IMR-90 (cell line): ENCODE measurements at regions not wholly inside any gene's neighbourhood (a gene's known extent, or its start where the extent isn't known, plus 50 kb on each side); places are given as distances from the start of the nearest gene placed in this dataset.

Experiments
- ATAC-seq: fragments of 200-7000 bp; cut with Tn5 transposase; 2 replicates; pipeline ENCODE4 v1.9.1; 2020; ENCODE audit warnings: low read depth, mild to moderate bottlenecking, moderate library complexity
- BruUV-seq: library from RNA; stranded (reverse); fragments of 400-500 nt; replicated peaks from 2 replicates; lab custom pipeline; 2021; lab: Mats Ljungman, UMichigan
- CTCF ChIA-PET: fragments of 300-600 bp; formaldehyde crosslinking; extraction: SDS; loops from one replicate; lab custom pipeline; 2021; ENCODE audit warnings: antibody characterized with exemption; lab: Yijun Ruan, JAX
- POLR2A ChIA-PET: fragments of 300-600 bp; sonication (Branson Sonifier 250); formaldehyde crosslinking; loops from one replicate; lab custom pipeline; 2022; ENCODE audit warnings: antibody characterized with exemption; ENCODE audit not compliant: unreplicated experiment; lab: Charles Lee
- DNase-seq: peaks from one replicate; pipeline ENCODE4 v3.0.0; 2013
- H2AFZ ChIP-seq: replicated peaks from 2 replicates; pipeline ENCODE3; 2013; ENCODE audit warnings: low read length, mild to moderate bottlenecking; ENCODE audit not compliant: poor library complexity
- H2AK5ac ChIP-seq: 2 replicates; pipeline ENCODE4 v1.6.1; 2013; ENCODE audit warnings: low read depth, low read length, inconsistent platforms
- H2AK9ac ChIP-seq: replicated peaks from 2 replicates; pipeline ENCODE3; 2013; ENCODE audit warnings: mild to moderate bottlenecking, low read depth, low read length, moderate library complexity; ENCODE audit not compliant: poor library complexity
- H2BK120ac ChIP-seq: 2 replicates; pipeline ENCODE4 v1.6.1; 2013; ENCODE audit warnings: low read depth, low read length, inconsistent platforms
- H2BK15ac ChIP-seq: 3 replicates; pipeline ENCODE4 v1.6.1; 2013; ENCODE audit warnings: low read depth, low read length, inconsistent platforms
- H2BK20ac ChIP-seq: 2 replicates; pipeline ENCODE4 v1.6.1; 2013; ENCODE audit warnings: low read depth, mild to moderate bottlenecking, inconsistent platforms, low read length, moderate library complexity
- H2BK5ac ChIP-seq: 2 replicates; pipeline ENCODE4 v1.6.1; 2013; ENCODE audit warnings: mild to moderate bottlenecking, low read depth, low read length, inconsistent platforms; ENCODE audit not compliant: poor library complexity, severe bottlenecking
- H3K14ac ChIP-seq: replicated peaks from 2 replicates; pipeline ENCODE4 v1.6.1; 2013; ENCODE audit warnings: low read depth, low read length, inconsistent platforms
- H3K18ac ChIP-seq: 2 replicates; pipeline ENCODE4 v1.6.1; 2013; ENCODE audit warnings: low read depth, low read length, control low read depth
- H3K23ac ChIP-seq: 2 replicates; pipeline ENCODE4 v1.6.1; 2013; ENCODE audit warnings: low read depth, low read length, inconsistent platforms
- H3K27ac ChIP-seq: 2 replicates; pipeline ENCODE4 v1.5.1; 2013; ENCODE audit warnings: mild to moderate bottlenecking, control low read depth, low read length; ENCODE audit not compliant: insufficient read depth
- H3K27me3 ChIP-seq: 2 replicates; pipeline ENCODE4 v1.6.1; 2013; ENCODE audit warnings: low read length; ENCODE audit not compliant: control insufficient read depth, insufficient read depth
- H3K36me3 ChIP-seq: 2 replicates; pipeline ENCODE4 v1.6.1; 2013; ENCODE audit warnings: low read length, mixed read lengths; ENCODE audit not compliant: control insufficient read depth, insufficient read depth
- H3K4ac ChIP-seq: 2 replicates; pipeline ENCODE4 v1.6.1; 2013; ENCODE audit warnings: low read depth, low read length, inconsistent platforms
- H3K4me1 ChIP-seq: 2 replicates; pipeline ENCODE4 v1.6.1; 2013; ENCODE audit warnings: low read length, mixed read lengths; ENCODE audit not compliant: control insufficient read depth, insufficient read depth
- H3K4me2 ChIP-seq: 2 replicates; pipeline ENCODE4 v1.6.1; 2013; ENCODE audit warnings: low read depth, mild to moderate bottlenecking, control low read depth, low read length, moderate library complexity
- H3K4me3 ChIP-seq: 2 replicates; pipeline ENCODE4 v1.5.1; 2013; ENCODE audit warnings: low read depth, mild to moderate bottlenecking, control low read depth, low read length, moderate library complexity; ENCODE audit not compliant: insufficient read depth
- H3K56ac ChIP-seq: 2 replicates; pipeline ENCODE4 v1.6.1; 2013; ENCODE audit warnings: low read length, inconsistent platforms; ENCODE audit not compliant: insufficient read depth; ENCODE audit errors: extremely low read depth
- H3K79me1 ChIP-seq, 2 experiments: 2 replicates each; pipeline ENCODE4 v1.6.1; 2013; ENCODE audit warnings: low read length in 2 of 2, inconsistent platforms in 1 of 2, low read depth in 1 of 2
- H3K9ac ChIP-seq: 2 replicates; pipeline ENCODE4 v1.6.1; 2013; ENCODE audit warnings: low read depth, low read length, control low read depth
- H3K9me1 ChIP-seq: 2 replicates; pipeline ENCODE4 v1.6.1; 2013; ENCODE audit warnings: low read length, inconsistent platforms; ENCODE audit not compliant: insufficient read depth
- H3K9me3 ChIP-seq: 2 replicates; pipeline ENCODE4 v1.6.1; 2013; ENCODE audit warnings: low read length; ENCODE audit not compliant: control insufficient read depth, insufficient read depth
- H4K20me1 ChIP-seq: 2 replicates; pipeline ENCODE4 v1.6.1; 2013; ENCODE audit warnings: low read length, inconsistent platforms; ENCODE audit not compliant: insufficient read depth
- H4K5ac ChIP-seq: 2 replicates; pipeline ENCODE4 v1.6.1; 2013; ENCODE audit warnings: mild to moderate bottlenecking, low read depth, low read length, control low read depth
- H4K8ac ChIP-seq, 2 experiments: 2 replicates each; pipeline ENCODE4 v1.6.1; 2013; ENCODE audit warnings: low read depth in 2 of 2, low read length in 2 of 2, control low read depth in 1 of 2, inconsistent platforms in 1 of 2
- H4K91ac ChIP-seq: 2 replicates; pipeline ENCODE4 v1.6.1; 2013; ENCODE audit warnings: low read depth, low read length, inconsistent platforms; ENCODE audit not compliant: insufficient read depth
- BHLHE40 ChIP-seq: fragments of 150-350 bp; IDR thresholded peaks from 2 replicates; pipeline ENCODE4 v1.6.1; 2016; ENCODE audit warnings: mild to moderate bottlenecking, low read depth, low read length
- CEBPB ChIP-seq: IDR thresholded peaks from 2 replicates; pipeline ENCODE4 v1.6.1; 2012; ENCODE audit warnings: low read depth, low read length, improper control_type of control experiment
- CTCF ChIP-seq: conservative IDR thresholded peaks from 2 replicates; pipeline ENCODE4 v1.5.1; 2012; ENCODE audit warnings: mild to moderate bottlenecking, low read depth, low read length, improper control_type of control experiment
- FOS ChIP-seq: fragments of 150-350 bp; IDR thresholded peaks from 2 replicates; pipeline ENCODE4 v1.6.1; 2016; ENCODE audit warnings: low read depth, low read length
- MAFK ChIP-seq: IDR thresholded peaks from 2 replicates; pipeline ENCODE4 v1.6.1; 2012; ENCODE audit warnings: low read depth, low read length, improper control_type of control experiment
- MXI1 ChIP-seq: IDR thresholded peaks from 2 replicates; pipeline ENCODE4 v1.6.1; 2012; ENCODE audit warnings: low read depth, mild to moderate bottlenecking, low read length, moderate library complexity, borderline replicate concordance
- NFE2L2 ChIP-seq: fragments of 150-350 bp; IDR thresholded peaks from 2 replicates; pipeline ENCODE4 v1.6.1; 2016; ENCODE audit warnings: low read depth, mild to moderate bottlenecking, low read length
- RAD21 ChIP-seq: IDR thresholded peaks from 2 replicates; pipeline ENCODE4 v1.6.1; 2012; ENCODE audit warnings: low read length, improper control_type of control experiment
- RCOR1 ChIP-seq: IDR thresholded peaks from 2 replicates; pipeline ENCODE4 v1.6.1; 2012; ENCODE audit warnings: mild to moderate bottlenecking, low read length, improper control_type of control experiment; ENCODE audit not compliant: insufficient replicate concordance
- RFX5 ChIP-seq: IDR thresholded peaks from 2 replicates; pipeline ENCODE4 v1.8.0; 2012; ENCODE audit warnings: low read depth, mild to moderate bottlenecking, low read length, moderate library complexity
- USF2 ChIP-seq: fragments of 150-350 bp; IDR thresholded peaks from 2 replicates; pipeline ENCODE4 v1.6.1; 2017; ENCODE audit warnings: mild to moderate bottlenecking, antibody characterized with exemption, low read length, low read depth
- WGBS, 2 experiments: methylation state at CpG; one replicate each; pipeline versions ENCODE4 v1.1.5 to v1.1.7; 2013; ENCODE audit warnings: missing lambda C conversion rate in 2 of 2; ENCODE audit not compliant: insufficient read length in 1 of 2; ENCODE audit errors: extremely low coverage in 2 of 2; 5-methylcytosine and 5-hydroxymethylcytosine counted together
- dilution Hi-C: fragments of 300-500 bp; cut with HindIII; formaldehyde crosslinking; loops from one replicate; pipeline ENCODE4 v1.14.3; 2018; ENCODE audit warnings: low sequenced_read_pairs; ENCODE audit not compliant: unreplicated experiment
- in situ Hi-C: fragments of 300-500 bp; cut with MboI; formaldehyde crosslinking; loops from 3 replicates; pipeline ENCODE4 v1.14.3; 2019; ENCODE audit warnings: low sequenced_read_pairs, inconsistent platforms, mixed read lengths
- intact Hi-C: fragments of 100-400 bp; cut with micrococcal nuclease; formaldehyde crosslinking; loops from 2 replicates; pipeline ENCODE4 v1.10.0; 2022

GRCh38 chr10:78229489-78229888 is 195.8 kb downstream of the RPS24 start:
- Histone ChIP-seq H2BK15ac (no peak overlapping the region), H3K56ac (no peak overlapping the region), H3K27ac (no peak overlapping the region), H3K23ac (no peak overlapping the region), H2AFZ (no peak overlapping the region), H3K18ac (no peak overlapping the region), H3K4me3 (no peak overlapping the region), H3K36me3 (no peaks in the 10 kb centered on the region), H3K4me2 (no peak overlapping the region), H3K4me1 (peaks cover 3% of the 10 kb centered on the region), H4K5ac (no peak overlapping the region), H3K4ac (no peak overlapping the region), H3K27me3 (no peaks in the 10 kb centered on the region), H4K91ac (no peak overlapping the region), H3K9me3 (no peaks in the 10 kb centered on the region), H3K79me1 (no peaks in the 10 kb centered on the region), H3K9ac (no peak overlapping the region), H2BK5ac (no peak overlapping the region), H4K8ac (no peak overlapping the region), H2BK20ac (no peak overlapping the region), H4K20me1 (no peaks in the 10 kb centered on the region), H2AK5ac (no peak overlapping the region), H3K9me1 (peaks cover 6% of the 10 kb centered on the region), H3K14ac (no peak overlapping the region), H2AK9ac (no peak overlapping the region), H2BK120ac (no peak overlapping the region)
- ATAC-seq: no peak
- TF ChIP-seq BHLHE40: no peak
- TF ChIP-seq USF2: no peak
- TF ChIP-seq MXI1: no peak
- TF ChIP-seq RAD21: no peak
- TF ChIP-seq CTCF: no peak
- TF ChIP-seq MAFK: no peak
- no peak for TF ChIP-seq NFE2L2
- TF ChIP-seq FOS: no peak
- TF ChIP-seq CEBPB: no peak
- TF ChIP-seq RCOR1: no peak
- no peak for TF ChIP-seq RFX5
- intact Hi-C loops (no loop called here), in situ Hi-C loops (no loop called here), dilution Hi-C loops (no loop called here)
- 89% methylated on average over 3 of the region's 9 CpGs; no CpG with 5 or more reads in 1 of the 2 experiments for WGBS, 2 experiments
- ChIA-PET POLR2A (no interaction called here), CTCF (no interaction called here)
- BruUV-seq: no TSS peak
- DNase-seq: no peak
